Skin of body (tissue), 1 donor: ENCODE measurements at regions not wholly inside any gene's neighbourhood (a gene's known extent, or its start where the extent isn't known, plus 50 kb on each side); places are given as distances from the start of the nearest gene placed in this dataset.
"Not testable (repeated sequence)": the region's sequence is repeated elsewhere in the genome, so short reads cannot be mapped to it uniquely, and the experiment has no call there.

Source experiments
- DNase-seq: peaks from one replicate; lab custom pipeline; 2025; lab: John Stamatoyannopoulos, UW

DNA sequence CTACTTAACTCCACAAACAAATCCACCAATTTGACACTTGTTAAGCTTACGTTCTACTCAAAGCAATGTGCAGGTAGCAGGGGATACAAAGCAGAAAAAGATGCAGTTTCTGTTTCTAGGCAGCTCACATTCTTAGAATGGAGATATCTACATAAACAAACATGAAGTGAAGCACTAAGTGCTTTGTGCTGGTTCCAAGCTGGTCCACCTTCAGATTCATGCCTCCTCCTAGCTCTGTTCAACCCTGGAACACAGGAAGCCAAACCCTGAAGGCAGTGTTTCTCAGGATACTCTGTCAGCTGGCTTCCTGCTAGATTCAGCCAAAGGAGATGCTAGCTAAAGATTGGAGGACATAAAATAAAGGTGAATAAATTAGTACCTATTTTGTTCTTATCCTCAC, 55.3 kb upstream of the NOL4 start:
- DNase-seq = no peak

DNA sequence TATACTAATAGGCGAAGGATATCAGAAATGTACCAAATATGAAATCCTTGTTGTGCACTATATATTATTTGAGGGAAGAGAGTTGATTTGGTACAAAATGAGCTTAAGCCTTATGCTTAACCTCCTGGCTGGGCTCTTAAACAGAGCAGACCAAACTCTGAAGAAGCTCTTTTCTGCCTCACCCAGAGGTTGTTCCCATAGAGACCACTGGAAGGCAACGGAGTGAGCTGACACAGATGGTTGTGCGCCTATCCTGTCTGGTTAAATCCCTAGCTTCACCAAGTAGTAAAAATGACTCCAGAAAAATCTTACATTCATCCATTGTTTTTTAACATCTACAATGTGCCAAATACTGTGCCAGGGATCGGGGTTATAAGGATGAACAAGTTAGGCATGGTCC, 55.9 kb upstream of the NOL4 start:
- DNase-seq = no peak

DNA sequence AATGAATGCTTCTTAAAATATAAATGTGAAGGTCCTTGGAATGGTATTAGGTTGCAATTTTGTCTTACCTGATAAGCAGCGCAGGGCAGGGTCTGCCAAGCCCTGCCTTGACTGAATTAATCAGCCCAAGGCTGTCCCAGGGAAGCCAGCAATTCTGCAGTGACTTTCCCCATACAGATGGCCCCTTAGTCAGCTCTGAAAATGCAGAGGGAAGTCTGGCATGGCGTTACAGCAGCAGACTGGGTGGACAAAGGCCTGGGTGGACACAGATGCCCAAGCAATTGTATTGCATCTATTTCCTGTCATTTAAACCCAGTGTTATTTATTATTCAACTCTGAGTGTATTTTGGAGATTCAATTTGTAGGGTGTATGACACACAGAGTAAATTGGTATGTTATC, 56.6 kb upstream of the NOL4 start:
- no peak for DNase-seq

DNA sequence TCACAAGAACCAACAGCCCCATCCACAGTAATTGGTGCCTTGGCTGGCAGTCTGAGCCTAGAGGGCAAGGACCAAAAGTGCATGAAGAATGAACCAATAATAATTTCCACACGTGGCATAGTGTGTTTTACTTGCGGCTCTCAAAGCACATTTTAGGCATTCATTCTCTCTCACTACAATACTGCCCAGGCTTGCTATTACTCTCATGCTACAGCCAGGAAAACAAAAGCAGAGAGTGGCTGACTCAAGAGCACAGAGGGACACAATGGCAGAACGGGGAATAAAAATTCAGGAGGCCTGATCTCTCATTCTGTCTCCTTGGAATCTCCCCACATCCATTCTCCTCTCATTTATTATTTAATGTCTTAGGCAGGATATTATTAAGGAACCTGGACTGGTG, 57.0 kb upstream of the NOL4 start:
- DNase-seq = no peak

DNA sequence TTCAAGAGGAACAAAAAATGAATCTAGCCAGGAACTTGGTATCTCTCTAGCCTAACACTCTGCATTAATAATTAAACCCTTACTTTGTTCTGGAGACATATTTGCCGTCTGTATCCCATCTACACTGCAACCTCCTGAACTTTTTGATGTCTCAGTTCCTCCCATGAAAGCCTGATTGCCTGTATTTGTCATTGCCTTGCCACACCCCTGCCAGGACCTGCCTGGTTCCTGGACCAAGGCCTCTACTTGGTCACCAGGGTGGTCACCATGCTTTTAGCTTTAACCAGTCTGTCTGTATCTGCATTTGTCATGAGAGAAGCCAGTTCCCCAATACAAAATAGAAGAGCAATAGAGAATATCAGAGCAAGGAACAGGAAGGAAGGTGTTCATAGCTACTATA, 58.8 kb upstream of the NOL4 start:
- no peak for DNase-seq

DNA sequence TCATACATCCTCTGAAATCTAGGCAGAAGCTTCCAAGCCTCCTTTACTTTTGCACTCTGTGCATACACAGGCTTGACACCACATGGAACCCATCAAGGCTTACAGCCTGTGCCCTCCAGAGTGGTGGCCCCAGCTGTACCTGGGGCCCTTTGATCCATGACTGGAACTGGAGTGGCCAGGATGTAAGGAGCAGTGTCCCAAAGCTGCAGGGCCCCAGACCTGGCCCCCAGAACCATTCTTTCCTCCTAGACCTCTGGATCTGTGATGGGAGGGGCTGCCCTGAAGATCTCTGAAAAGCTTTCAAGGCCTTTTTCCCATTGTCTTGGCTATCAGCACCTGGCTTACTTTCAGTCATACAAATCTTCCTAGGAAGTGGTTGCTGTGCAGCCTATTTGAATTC, 63.1 kb upstream of the NOL4 start:
- no peak for DNase-seq

DNA sequence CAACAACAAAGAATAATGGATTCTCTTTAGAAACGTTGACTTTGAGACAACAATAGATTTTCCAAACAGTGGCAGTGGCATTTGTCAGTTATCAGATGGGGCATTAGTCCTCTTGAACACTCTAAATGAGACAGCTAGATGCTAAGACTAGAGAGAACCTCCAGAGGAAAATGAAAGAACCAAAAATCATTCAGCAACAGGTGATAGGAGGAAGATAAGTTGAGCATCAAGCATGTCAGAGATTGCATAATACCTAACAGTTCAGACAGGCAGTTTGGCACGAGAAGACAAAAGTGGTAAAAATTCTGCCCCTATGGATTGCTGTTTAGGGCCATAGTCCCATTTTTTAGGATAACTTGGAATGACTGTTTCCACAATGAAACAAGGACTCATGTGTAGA, 67.9 kb upstream of the NOL4 start:
- no peak for DNase-seq

DNA sequence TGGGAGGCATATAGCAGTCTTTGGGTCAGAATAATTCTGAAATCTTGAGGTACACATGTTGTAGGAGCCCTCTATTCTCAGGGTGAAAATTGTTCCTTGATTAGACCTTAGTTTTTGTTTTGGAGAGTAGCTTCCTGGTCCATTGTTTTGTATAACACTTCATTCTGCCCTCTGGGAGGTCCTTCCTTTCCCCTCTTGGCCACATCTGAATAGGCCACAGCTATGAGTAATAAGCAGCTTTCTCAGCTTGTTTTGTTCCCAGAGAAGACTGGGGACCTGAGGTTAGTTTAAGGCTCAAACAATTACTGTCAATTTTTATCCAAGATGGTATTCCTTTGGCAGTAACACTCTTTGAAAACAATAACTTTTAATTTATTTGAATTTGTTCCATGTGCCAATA, 72.6 kb upstream of the NOL4 start:
- DNase-seq = no peak

DNA sequence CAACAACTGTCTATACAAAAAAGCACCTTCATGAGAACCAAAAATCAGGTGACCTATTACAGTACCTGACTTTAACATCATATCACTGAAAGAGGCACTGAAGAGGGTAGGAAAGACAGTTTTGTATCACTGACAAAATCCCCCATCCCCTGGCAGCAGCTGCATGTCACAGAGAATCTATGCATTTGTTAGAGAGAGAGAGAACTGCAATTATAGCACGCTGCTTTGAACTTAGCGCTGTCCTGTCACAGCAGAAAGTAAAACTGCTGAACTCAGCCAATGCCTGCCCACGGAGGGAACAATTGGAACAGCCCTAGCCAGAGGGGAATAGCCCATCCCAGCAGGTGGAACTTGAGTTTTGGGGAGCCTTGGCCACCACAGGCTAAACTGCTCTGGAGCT, 75.1 kb upstream of the NOL4 start:
- no peak for DNase-seq

DNA sequence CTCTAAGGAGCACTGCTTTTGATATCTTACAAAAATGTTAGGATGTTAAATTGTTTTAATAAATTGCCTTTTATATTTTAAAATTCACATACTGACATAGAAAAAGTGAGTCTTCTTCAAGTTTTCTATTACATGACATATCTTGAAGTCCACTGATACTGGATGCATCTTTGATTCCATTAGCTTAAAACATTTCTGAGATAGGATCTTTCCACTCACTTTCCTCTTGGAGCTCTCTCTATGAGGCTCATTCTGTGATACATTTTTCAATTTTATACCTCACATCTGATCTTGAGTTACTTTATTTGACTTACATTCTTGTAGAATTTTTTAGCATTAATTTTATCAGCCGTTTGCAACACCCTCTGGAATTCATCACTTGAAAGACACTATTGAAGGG, 86.8 kb upstream of the NOL4 start:
- DNase-seq = no peak

DNA sequence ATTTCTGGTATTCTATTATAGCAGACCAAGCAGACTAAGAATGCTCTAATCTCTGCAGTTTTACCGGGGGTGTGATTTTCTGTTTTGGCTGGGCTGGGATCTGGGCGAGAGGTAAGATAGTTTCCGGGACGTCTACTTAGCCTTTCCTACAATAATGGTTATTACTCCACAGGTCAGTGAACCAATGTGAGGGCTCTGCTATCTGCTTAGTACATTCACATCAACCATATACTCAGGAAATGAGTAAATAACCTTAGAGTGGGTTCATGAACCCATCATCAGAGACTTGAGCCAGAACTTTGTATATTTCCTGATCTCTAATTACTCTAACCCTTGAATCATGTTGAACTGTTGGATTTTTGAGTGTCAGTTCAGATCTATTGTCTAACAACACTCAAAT, 90.1 kb upstream of the NOL4 start:
- no peak for DNase-seq

DNA sequence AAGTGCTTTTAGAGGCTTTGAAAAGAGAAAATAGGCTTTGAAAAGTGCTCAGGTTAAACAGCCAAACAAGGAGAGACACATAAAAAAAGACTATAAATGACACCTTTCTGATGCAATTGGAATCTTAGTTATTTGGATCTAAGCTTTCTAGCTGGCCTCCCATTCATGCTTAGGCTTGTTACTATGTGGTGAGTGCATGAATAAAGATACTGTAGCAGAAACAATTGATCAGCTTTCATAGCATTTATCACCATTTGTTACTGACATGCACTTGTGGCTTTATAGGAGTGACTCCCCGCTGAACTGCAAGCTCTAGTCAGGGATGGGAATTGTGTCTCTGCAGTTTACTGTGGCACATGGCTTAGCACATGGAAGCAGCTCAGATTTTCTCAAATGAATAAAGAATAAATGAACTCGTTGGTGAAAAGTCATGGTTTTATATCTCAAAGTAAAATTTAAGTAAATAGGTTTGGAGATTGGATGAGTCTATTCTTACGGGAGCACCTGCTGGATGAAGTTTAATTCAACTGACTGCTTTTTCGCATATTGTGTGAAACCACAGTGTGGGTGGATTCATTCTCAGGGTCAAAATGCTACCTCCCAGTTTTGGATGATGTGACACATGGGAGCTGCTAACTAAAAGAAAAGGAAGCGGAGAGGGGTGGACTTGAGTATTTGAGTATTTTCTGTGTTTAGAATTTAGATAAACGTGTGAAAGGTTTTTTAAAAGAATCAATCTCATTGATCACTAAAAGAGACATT, 91.1 kb upstream of the NOL4 start:
- DNase-seq = no peak

DNA sequence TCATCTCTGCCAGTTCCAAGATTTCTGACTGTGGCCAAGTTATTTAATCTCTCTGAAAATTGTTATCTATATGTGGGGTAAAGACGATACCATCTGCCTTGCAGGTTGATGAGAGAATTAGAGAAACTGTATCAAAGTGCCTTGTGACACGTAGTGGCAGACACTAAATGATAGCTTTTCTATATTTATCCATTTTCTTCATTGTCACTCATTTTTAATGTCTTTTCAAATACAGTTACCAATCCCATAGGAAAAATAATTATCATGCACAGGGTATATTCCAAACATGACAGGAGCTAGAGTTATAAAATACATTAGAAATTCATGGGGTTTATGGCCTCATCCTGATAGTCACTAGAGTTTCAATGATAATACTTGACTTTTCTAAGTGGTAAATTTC, 95.6 kb upstream of the NOL4 start:
- DNase-seq = no peak

DNA sequence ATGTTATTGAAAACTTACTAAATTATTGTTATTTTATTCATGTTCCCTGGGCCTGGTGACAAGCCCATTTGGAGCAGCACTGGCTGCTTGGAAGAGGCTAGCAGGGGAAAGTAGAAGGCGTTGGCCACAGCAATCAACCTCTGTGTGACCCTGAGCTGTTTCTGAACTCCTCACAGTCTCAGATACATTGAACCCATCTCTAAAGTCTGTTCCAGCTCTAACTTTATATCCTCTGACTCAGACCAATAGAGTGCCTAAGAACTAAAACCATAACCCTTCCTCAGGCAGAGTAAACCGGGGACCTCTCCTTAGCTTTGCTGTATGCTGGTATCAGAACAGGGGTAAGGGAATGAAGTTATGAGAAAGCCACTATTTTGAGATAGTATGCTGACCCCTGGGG, 96.4 kb upstream of the NOL4 start:
- no peak for DNase-seq

DNA sequence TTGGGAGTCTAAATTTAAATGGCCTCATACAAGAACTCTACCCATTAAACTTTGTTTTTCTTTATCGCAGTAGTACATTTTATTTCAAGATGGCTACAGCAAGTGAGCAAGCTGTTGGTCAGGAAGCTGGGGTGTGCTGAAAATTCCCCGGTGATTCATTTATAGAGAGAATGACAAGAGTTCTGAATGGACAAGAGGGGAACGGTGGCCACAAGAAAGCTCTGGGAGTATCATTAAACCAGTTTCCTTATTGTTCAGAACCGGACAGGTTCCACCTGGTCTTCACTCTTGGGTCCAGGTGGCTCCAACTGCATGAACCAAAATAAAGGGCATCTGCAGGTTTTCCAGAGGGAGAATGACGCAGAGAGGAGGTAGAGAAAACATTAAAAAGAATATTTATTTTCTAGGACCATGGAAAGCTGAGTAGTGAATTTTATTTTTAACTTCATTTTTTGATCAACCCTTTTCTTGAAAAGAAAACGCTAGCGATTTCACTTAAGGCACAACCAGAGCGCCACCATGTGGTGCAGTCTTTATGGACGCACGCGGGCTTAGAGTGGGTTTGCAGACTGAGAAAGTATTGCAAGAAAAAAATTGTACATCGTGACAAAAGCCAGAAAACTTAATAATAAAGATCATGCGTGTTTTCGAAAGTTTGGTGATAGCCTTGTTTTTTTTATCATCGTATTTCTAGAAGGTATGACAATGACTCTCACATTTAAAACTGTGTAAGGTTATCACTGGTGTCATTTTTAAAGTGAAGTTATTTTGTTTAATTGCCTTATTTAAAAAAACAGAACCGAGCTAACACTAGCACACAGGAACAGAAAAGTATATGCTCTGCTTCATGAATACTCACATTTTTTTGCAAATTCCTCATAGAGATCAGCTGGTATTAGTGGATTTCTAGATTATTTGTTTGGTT, 97.9 kb upstream of the NOL4 start:
- peak; percentile 33 for DNase-seq

DNA sequence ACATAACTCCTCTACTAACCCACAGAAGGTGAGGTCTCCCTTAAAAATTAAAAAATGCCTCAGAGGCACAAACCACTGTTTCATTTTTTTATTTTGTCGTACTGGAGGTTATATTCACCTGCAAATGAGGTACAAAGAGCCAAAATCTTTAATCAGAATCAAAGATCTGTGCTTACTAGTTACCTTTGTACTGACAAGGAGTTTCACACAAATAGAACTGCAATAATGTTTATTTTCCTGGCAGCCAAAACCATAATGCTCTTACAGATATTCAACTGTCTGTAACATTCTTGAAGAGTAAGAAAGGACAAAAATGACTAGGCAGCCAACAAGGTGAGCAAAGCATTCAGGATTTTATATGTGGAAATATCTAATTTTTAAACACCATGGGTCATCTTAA, 105.1 kb upstream of the NOL4 start:
- no peak for DNase-seq

DNA sequence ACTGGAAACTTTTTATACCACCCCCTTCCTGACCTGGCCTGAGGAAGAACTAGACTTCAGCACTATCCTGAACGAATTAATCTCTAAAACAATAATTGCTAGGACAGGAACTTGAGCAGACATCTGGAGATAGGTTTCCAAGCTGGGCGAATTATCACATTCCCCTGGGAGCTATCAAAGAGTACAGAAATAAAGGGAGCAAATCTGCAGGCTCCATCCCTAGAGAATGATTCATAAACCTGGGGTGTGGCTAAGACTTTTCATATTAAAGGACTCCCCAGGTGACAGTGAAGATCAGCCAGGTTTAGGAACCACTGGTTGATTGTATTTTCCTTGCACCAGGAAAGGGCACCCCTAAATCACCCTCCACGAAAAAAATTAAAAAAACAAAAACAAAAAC, 105.6 kb upstream of the NOL4 start:
- DNase-seq = no peak

DNA sequence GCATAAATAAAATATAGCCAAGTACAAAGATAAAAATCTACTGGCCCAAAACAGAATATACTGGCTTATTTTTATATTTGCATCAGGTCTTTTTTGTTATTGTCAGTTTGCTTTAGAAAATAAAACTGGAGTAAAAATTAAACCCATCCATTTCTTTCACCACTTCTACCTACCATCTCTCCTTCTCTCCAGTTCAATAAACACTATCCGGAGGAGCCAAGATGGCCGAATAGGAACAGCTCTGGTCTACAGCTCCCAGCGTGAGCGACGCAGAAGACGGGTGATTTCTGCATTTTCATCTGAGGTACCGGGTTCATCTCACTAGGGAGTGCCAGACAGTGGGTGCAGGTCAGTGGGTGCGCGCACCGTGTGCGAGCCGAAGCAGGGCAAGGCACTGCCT, 106.2 kb upstream of the NOL4 start:
- DNase-seq = not testable (repeated sequence)

DNA sequence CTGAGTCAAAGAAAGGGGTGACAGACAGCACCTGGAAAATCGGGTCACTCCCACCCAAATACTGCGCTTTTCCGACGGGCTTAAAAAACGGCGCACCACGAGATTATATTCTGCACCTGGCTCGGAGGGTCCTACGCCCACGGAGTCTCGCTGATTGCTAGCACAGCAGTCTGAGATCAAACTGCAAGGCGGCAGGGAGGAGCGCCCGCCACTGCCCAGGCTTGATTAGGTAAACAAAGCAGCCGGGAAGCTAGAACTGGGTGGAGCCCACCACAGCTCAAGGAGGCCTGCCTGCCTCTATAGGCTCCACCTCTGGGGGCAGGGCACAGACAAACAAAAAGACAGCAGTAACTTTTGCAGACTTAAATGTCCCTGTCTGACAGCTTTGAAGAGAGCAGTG, 106.6 kb upstream of the NOL4 start:
- not testable (repeated sequence) for DNase-seq

DNA sequence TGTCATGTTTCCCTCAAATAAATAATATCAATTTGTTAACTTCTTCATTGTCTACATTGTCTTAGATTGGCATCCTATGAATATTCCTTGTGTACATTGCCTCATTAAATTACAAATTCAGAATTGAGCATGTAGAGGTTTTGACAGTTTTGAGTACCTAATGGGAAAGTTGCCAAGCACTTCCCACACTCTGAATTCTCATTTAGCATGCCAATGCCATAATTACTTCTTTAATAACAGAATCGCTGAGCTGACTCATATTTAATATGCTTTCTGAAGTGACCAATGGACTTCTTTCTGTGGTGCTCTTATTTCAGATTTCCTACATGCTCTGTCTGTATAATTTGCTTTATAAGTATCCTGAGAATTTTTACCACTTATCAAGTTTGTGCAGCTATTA, 114.4 kb upstream of the NOL4 start:
- DNase-seq = no peak

DNA sequence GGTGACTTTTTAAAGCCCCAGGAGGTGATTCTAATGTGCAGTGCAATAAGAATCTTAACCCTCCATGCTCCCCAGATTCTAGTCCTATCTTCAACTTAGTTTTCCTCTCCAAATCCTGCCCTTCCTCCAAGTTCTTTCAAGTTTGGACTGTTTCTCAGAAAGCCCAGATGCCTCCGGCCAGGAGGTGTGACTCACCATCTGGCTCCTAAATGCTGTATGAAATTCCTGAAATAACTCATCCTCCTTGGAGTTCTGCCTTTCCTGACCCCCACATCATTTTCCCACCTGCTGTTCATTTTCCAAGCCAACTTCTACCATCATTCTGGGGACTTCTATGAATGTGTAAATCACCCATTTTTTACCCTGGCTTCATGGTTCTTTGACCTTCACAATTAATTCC, 118.2 kb upstream of the NOL4 start:
- no peak for DNase-seq

DNA sequence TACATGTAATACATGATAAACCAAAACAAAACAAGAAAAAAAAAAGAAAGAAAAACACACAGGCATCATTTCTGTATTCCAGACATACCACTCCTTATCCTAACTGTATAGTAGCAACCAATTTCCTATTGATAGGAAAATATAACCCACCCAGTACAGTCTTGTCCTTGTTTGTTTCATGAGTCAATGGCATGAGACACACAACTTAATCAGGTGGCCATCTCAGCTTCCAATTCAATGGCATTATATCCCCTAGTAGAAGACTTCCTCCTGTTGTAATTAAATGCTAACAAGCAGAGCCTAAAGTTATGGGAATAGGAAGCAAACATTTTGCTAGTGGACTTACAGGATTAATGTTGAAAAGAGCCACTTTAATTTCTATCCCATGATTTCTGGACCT, 121.0 kb upstream of the NOL4 start:
- DNase-seq = no peak

DNA sequence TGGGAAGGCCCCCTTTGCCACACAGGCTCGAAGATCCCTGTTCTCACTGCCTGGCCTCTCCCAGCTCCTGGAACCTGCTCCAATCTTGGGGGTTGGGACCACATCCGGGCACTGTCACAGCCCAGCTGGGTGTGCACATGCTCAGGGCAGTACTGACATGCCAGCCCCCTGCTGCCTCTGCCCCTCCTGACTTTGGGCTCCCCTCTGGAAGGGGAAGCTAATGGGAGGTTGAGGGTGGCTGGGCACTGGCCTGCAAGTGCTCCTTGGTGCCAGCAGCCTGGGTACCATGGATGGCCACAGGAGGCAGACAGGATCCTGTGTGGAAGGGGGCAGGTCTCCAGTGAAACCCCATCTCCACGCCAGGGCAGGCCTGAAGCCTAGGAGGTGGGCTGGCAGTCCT, 126.1 kb upstream of the NOL4 start:
- no peak for DNase-seq
